ENCODE measurements at regions not wholly inside any gene's neighbourhood (a gene's known extent, or its start where the extent isn't known, plus 50 kb on each side); places are given as distances from the start of the nearest gene placed in this dataset.

DNA sequence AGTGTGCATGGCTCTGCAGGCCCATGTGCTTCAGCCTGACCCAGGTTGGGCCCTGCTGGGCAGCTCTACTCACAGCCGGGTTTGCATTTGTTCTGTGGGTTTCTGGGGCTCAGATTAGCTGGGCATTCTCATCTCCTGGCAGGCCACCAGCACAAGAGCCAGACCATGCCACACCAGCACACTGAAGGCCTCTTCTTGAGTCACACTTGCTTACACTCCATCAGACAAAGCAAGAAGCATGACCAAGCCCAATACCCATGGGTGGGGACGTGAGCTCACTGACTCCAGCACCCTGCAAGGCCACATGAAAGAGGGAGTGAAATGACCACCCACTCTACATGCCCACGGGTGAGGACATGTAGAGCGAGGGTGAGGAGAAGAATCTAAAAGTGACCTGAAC lies 257.8 kb upstream of the PPP2R2D start:
- DNase-seq (ENCODE audit: extremely low read depth, low read depth), result no peak
- TF ChIP-seq, protein P1, sequence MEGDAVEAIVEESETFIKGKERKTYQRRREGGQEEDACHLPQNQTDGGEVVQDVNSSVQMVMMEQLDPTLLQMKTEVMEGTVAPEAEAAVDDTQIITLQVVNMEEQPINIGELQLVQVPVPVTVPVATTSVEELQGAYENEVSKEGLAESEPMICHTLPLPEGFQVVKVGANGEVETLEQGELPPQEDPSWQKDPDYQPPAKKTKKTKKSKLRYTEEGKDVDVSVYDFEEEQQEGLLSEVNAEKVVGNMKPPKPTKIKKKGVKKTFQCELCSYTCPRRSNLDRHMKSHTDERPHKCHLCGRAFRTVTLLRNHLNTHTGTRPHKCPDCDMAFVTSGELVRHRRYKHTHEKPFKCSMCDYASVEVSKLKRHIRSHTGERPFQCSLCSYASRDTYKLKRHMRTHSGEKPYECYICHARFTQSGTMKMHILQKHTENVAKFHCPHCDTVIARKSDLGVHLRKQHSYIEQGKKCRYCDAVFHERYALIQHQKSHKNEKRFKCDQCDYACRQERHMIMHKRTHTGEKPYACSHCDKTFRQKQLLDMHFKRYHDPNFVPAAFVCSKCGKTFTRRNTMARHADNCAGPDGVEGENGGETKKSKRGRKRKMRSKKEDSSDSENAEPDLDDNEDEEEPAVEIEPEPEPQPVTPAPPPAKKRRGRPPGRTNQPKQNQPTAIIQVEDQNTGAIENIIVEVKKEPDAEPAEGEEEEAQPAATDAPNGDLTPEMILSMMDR (IDR thresholded peaks at IDR 0.05; ENCODE audit: low read depth, low read length), result no peak

- no peak for DNase-seq (ENCODE audit: extremely low read depth, low read depth)
- TF ChIP-seq, protein P1 (IDR thresholded peaks at IDR 0.05; ENCODE audit: low read depth, low read length), result no peak
Measured at GRCh38 chr10:131644289-131644688, 256.5 kb upstream of the PPP2R2D start.

DNA sequence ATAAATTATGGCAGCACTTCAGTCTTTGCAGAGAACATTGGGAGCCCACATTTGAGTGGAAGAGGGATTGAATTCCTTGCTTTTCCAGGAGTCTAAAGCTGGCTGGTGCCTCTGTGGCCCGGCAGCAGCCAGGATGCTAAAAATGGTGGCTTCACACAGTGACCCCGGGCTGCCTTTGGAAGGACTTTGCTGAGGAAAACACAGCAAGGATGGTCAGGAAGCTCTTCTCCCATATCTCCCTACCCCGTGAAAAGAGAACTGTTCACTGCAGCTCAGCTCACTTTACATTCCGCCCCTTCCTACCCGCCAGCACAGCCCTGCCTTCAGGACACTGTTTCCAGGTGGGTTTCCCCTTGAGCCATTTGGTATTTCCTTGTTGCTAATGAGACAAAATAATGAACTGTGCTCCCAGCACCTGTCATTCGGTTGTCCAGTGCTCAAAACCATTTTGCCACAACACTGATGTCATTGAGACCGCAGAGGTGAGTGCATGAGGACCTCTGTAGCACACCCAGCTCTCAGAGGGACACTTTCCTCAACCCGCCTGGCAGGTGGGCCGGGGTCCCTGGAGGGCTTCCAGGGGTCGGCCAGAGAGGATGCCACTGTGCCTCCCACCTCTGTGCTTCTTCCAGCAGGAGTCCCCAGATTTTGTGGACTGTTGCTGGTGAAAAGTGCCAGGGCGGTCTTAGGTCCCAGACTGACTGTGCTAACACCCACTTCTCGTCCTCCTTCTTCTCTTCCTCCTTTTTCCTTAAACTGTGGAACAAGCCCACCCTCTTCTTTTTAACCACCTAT lies 255.7 kb upstream of the PPP2R2D start:
- TF ChIP-seq, protein P1 (IDR thresholded peaks at IDR 0.05; ENCODE audit: low read depth, low read length), result no peak

GRCh38 chr10:131645756-131646155 lies 255.1 kb upstream of the PPP2R2D start:
- TF ChIP-seq, protein P1 (IDR thresholded peaks at IDR 0.05; ENCODE audit: low read depth, low read length), result no peak

More for the DNA sequence above, 255.7 kb upstream of the PPP2R2D start:
- no peak for DNase-seq (ENCODE audit: extremely low read depth, low read depth)

GRCh38 chr10:131646551-131647525 lies 254.0 kb upstream of the PPP2R2D start:
- TF ChIP-seq, protein P1 (IDR thresholded peaks at IDR 0.05; ENCODE audit: low read depth, low read length), result no peak

More at GRCh38 chr10:131645756-131646155, 255.1 kb upstream of the PPP2R2D start:
- DNase-seq (ENCODE audit: extremely low read depth, low read depth), result no peak

GRCh38 chr10:131647789-131648188 lies 253.0 kb upstream of the PPP2R2D start:
- TF ChIP-seq, protein P1 (IDR thresholded peaks at IDR 0.05; ENCODE audit: low read depth, low read length), result no peak
- no peak for DNase-seq (ENCODE audit: extremely low read depth, low read depth)

More at GRCh38 chr10:131646551-131647525, 254.0 kb upstream of the PPP2R2D start:
- DNase-seq (ENCODE audit: extremely low read depth, low read depth), result no peak
